GM18505 (cell line): ENCODE measurements at regions not wholly inside any gene's neighbourhood (a gene's known extent, or its start where the extent isn't known, plus 50 kb on each side); places are given as distances from the start of the nearest gene placed in this dataset.

Experiments
- ATAC-seq: cut with Tn5 transposase; IDR thresholded peaks from one replicate; pipeline ENCODE4 v1.9.1; 2021; ENCODE audit not compliant: unreplicated experiment
- POLR2A ChIP-seq: IDR thresholded peaks from 4 replicates; pipeline ENCODE4 v1.6.1; 2011; ENCODE audit warnings: borderline replicate concordance; ENCODE audit not compliant: insufficient read depth, insufficient read length; ENCODE audit errors: extremely low read depth

GRCh38 chr6:134866563-134866962 lies 83.3 kb downstream of the ALDH8A1 start:
- TF ChIP-seq POLR2A = no peak
- no peak for ATAC-seq

GRCh38 chr6:134864558-134864957 lies 85.3 kb downstream of the ALDH8A1 start:
- ATAC-seq = no peak
- no peak for TF ChIP-seq POLR2A

- TF ChIP-seq POLR2A = no peak
- ATAC-seq = no peak
Observed at GRCh38 chr6:134863763-134864510, 86.0 kb downstream of the ALDH8A1 start.

- ATAC-seq = no peak
- no peak for TF ChIP-seq POLR2A
Observed at GRCh38 chr6:134854366-134854765, 95.5 kb downstream of the ALDH8A1 start.

GRCh38 chr6:134853111-134854055 lies 96.5 kb downstream of the ALDH8A1 start:
- ATAC-seq = no peak

GRCh38 chr6:134851548-134851947 lies 98.4 kb downstream of the ALDH8A1 start:
- TF ChIP-seq POLR2A = no peak
- no peak for ATAC-seq

More at GRCh38 chr6:134853111-134854055, 96.5 kb downstream of the ALDH8A1 start:
- no peak for TF ChIP-seq POLR2A

GRCh38 chr6:134850721-134851305 lies 99.1 kb downstream of the ALDH8A1 start:
- no peak for TF ChIP-seq POLR2A
- ATAC-seq = no peak

- no peak for TF ChIP-seq POLR2A
- ATAC-seq = no peak
Observed at GRCh38 chr6:134849920-134850447, 99.9 kb downstream of the ALDH8A1 start.

- no peak for ATAC-seq
- TF ChIP-seq POLR2A = no peak
Observed at GRCh38 chr6:134848076-134848475, 101.8 kb downstream of the ALDH8A1 start.

GRCh38 chr6:134846865-134847264 lies 103.0 kb downstream of the ALDH8A1 start:
- no peak for ATAC-seq
- TF ChIP-seq POLR2A = no peak

- no peak for ATAC-seq
Observed at GRCh38 chr6:134846031-134846430, 103.9 kb downstream of the ALDH8A1 start.

GRCh38 chr6:134844120-134844519 lies 105.8 kb downstream of the ALDH8A1 start:
- no peak for ATAC-seq
- no peak for TF ChIP-seq POLR2A

More at GRCh38 chr6:134846031-134846430, 103.9 kb downstream of the ALDH8A1 start:
- TF ChIP-seq POLR2A = no peak
